NB4 (cell line): ENCODE measurements at regions not wholly inside any gene's neighbourhood (a gene's known extent, or its start where the extent isn't known, plus 50 kb on each side); places are given as distances from the start of the nearest gene placed in this dataset.

ENCODE experiments used
- CTCF ChIP-seq: IDR thresholded peaks from one replicate; pipeline ENCODE4 v1.5.1; 2012; ENCODE audit warnings: low read depth, low read length
- MAX ChIP-seq: IDR thresholded peaks from 2 replicates; pipeline ENCODE4 v1.6.1; 2011; ENCODE audit warnings: low read depth, low read length
- POLR2A ChIP-seq: IDR thresholded peaks from 2 replicates; pipeline ENCODE4 v1.6.1; 2011; ENCODE audit warnings: mild to moderate bottlenecking; ENCODE audit not compliant: insufficient read length; ENCODE audit errors: extremely low read depth

- no peak for TF ChIP-seq POLR2A
- TF ChIP-seq CTCF = no peak
- no peak for TF ChIP-seq MAX
Measured at GRCh38 chr2:88810017-88810416, 118.5 kb downstream of the RPIA start.
